Colonic mucosa (tissue), 4 donors: ENCODE measurements at regions not wholly inside any gene's neighbourhood (a gene's known extent, or its start where the extent isn't known, plus 50 kb on each side); places are given as distances from the start of the nearest gene placed in this dataset.

Experiments used
- DNase-seq: peaks from one replicate; pipeline ENCODE4 v3.0.0-alpha.2; 2020
- H3K27ac ChIP-seq: fragments of 200-600 bp; one replicate; pipeline ENCODE4 v1.8.0; 2021
- H3K27me3 ChIP-seq: fragments of 200-600 bp; one replicate; pipeline ENCODE4 v1.8.0; 2021
- H3K36me3 ChIP-seq: fragments of 200-600 bp; one replicate; pipeline ENCODE4 v1.8.0; 2021
- H3K4me1 ChIP-seq: fragments of 200-600 bp; one replicate; pipeline ENCODE4 v1.8.0; 2021; ENCODE audit warnings: mild to moderate bottlenecking
- H3K4me3 ChIP-seq: fragments of 200-600 bp; one replicate; pipeline ENCODE4 v1.8.0; 2021
- H3K9ac ChIP-seq, 2 donors: one replicate each; pipeline ENCODE4 v1.7.0; 2013; ENCODE audit warnings: control low read depth in 2 of 2, low read depth in 2 of 2, low read length in 2 of 2
- H3K9me3 ChIP-seq: fragments of 200-600 bp; one replicate; pipeline ENCODE4 v1.8.0; 2021
- intact Hi-C: fragments of 100-400 bp; cut with DNase I; formaldehyde crosslinking; loops from one replicate; pipeline ENCODE4 v1.14.1; 2022
- TF ChIP-seq, protein P1 (sequence below): fragments of 200-600 bp; IDR thresholded peaks from one replicate; pipeline ENCODE4 v1.8.0; 2022; ENCODE audit warnings: antibody characterized with exemption, mild to moderate bottlenecking
- donor health status: healthy.
- donor health status: DM: no; HTN: no; CAD: no.
- donor health status: DM: no; HTN: no; CAD: no.

DNA sequence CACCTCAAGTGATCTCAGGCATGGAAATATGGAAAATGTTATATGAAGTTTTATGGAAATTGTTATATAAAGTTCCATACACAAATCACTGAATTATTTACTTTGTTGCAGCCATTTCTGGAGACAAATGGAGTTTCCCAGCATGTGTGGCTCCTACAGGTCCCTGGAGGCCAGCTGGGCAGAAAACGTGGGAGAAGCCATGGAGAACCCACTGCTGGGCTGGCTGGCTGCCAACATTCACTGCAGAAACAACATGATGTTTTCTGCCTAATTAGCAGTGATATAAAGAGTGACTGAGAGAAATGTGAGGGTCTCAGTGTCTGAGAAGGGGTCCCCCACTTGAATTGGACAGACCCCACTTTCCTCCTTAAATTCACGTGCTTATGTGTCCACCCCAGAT lies 208.8 kb upstream of the IRX2 start:
- H3K36me3 ChIP-seq, result no peaks in the 10 kb centered on the region
- H3K4me3 ChIP-seq, result no peak overlapping the region
- no peaks in the 10 kb centered on the region for H3K9me3 ChIP-seq
- intact Hi-C loops, result no loop called here
- no peak overlapping the region for H3K27ac ChIP-seq
- no peaks in the 10 kb centered on the region for H3K4me1 ChIP-seq
- no peaks in the 10 kb centered on the region for H3K27me3 ChIP-seq
- no peak overlapping the region for H3K9ac ChIP-seq
- no peak for DNase-seq
- TF ChIP-seq, protein P1, sequence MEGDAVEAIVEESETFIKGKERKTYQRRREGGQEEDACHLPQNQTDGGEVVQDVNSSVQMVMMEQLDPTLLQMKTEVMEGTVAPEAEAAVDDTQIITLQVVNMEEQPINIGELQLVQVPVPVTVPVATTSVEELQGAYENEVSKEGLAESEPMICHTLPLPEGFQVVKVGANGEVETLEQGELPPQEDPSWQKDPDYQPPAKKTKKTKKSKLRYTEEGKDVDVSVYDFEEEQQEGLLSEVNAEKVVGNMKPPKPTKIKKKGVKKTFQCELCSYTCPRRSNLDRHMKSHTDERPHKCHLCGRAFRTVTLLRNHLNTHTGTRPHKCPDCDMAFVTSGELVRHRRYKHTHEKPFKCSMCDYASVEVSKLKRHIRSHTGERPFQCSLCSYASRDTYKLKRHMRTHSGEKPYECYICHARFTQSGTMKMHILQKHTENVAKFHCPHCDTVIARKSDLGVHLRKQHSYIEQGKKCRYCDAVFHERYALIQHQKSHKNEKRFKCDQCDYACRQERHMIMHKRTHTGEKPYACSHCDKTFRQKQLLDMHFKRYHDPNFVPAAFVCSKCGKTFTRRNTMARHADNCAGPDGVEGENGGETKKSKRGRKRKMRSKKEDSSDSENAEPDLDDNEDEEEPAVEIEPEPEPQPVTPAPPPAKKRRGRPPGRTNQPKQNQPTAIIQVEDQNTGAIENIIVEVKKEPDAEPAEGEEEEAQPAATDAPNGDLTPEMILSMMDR, result no peak

DNA sequence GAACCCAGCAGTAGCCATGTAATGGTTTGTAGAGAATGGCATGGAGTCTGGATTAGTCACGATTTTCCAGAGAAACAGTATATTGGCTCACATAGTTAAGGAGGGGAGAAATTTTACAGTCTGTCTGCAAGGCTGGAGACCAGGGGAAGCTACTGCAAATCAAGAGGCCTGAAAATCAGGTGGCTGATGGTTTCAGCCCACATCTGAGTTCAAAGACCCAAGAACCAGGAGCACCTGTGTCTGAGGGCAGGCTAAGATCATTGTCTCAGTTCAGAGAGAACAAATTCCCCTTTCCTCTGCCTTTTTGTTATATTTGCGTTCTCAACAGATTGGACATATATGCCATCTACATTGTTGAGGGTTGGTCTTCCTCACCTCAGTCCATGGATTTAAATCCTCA lies 207.5 kb upstream of the IRX2 start:
- H3K4me1 ChIP-seq, result no peaks in the 10 kb centered on the region
- no peaks in the 10 kb centered on the region for H3K36me3 ChIP-seq
- no peaks in the 10 kb centered on the region for H3K9me3 ChIP-seq
- H3K27me3 ChIP-seq, result no peaks in the 10 kb centered on the region
- H3K9ac ChIP-seq, result no peak overlapping the region
- TF ChIP-seq, protein P1, result no peak
- DNase-seq, result no peak
- no peak overlapping the region for H3K27ac ChIP-seq
- H3K4me3 ChIP-seq, result no peak overlapping the region
- intact Hi-C loops, result no loop called here

- TF ChIP-seq, protein P1, result no peak
- Histone ChIP-seq H3K27me3 (no peaks in the 10 kb centered on the region), H3K4me3 (no peak overlapping the region), H3K9ac (no peak overlapping the region), H3K4me1 (no peaks in the 10 kb centered on the region), H3K9me3 (no peaks in the 10 kb centered on the region), H3K36me3 (no peaks in the 10 kb centered on the region), H3K27ac (no peak overlapping the region)
- intact Hi-C loops, result no loop called here
- no peak for DNase-seq
Measured at GRCh38 chr5:2948875-2949274, 197.4 kb upstream of the IRX2 start.

DNA sequence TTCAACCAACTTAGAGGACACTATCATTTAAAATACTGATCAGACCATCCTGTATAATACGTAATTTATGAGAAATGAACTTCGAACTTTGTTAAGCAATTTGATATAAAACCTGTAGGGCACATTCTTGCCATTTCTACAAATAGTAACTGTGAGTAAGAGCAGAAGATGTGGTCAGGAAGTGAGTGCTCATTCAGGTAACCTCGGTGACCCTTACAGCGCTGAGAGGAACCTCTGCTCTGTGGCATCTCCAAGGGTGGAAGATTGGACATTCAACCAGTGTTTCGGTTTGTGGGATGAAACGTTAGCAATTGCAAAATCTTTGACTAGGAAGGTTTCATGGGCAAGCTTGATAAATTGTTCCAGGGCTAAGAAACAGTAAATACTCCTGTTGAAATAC lies 194.8 kb upstream of the IRX2 start:
- intact Hi-C loops, result no loop called here
- DNase-seq, result no peak
- Histone ChIP-seq H3K27ac (no peak overlapping the region), H3K36me3 (no peaks in the 10 kb centered on the region), H3K4me1 (no peaks in the 10 kb centered on the region), H3K4me3 (no peak overlapping the region), H3K9me3 (no peaks in the 10 kb centered on the region), H3K27me3 (no peaks in the 10 kb centered on the region), H3K9ac (no peak overlapping the region)
- TF ChIP-seq, protein P1, result no peak

DNA sequence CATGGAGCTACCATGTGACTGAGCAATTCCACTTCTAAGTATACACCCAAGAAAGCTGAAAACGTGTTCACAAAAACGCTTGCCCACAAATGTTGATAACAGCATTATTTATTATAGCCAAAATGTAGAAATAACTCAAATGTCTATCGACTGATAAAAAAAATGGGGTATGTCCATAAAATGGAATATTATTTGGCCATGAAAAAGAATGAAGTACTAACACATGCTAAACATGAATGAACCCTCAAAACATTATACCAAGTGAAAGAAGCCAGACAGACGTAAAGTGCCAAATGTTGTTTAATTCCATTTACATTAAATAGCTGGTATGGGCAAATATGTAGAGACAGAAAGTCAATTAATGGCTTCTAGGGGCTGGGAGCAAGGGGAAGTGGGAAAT lies 184.9 kb upstream of the IRX2 start:
- Histone ChIP-seq H3K4me1 (no peaks in the 10 kb centered on the region), H3K9ac (no peak overlapping the region), H3K27ac (no peak overlapping the region), H3K9me3 (no peaks in the 10 kb centered on the region), H3K27me3 (no peaks in the 10 kb centered on the region), H3K4me3 (no peak overlapping the region), H3K36me3 (no peaks in the 10 kb centered on the region)
- TF ChIP-seq, protein P1, result no peak
- intact Hi-C loops, result loop anchor here (10.0 kb wide), 1 partner anchor 822 kb away; no protein-coding TSS in a partner anchor
- no peak for DNase-seq

- no peaks in the 10 kb centered on the region for H3K4me1 ChIP-seq
- no peaks in the 10 kb centered on the region for H3K27me3 ChIP-seq
- no peaks in the 10 kb centered on the region for H3K36me3 ChIP-seq
- H3K27ac ChIP-seq, result no peak overlapping the region
- no peak for DNase-seq
- intact Hi-C loops, result loop anchor here (10.0 kb wide), 1 partner anchor 815 kb away; no protein-coding TSS in a partner anchor
- no peaks in the 10 kb centered on the region for H3K9me3 ChIP-seq
- TF ChIP-seq, protein P1, result no peak
- H3K4me3 ChIP-seq, result no peak overlapping the region
- H3K9ac ChIP-seq, result no peak overlapping the region
Measured at GRCh38 chr5:2929779-2930178, 178.3 kb upstream of the IRX2 start.
